ENCODE measurements at regions not wholly inside any gene's neighbourhood (a gene's known extent, or its start where the extent isn't known, plus 50 kb on each side); places are given as distances from the start of the nearest gene placed in this dataset.

DNA sequence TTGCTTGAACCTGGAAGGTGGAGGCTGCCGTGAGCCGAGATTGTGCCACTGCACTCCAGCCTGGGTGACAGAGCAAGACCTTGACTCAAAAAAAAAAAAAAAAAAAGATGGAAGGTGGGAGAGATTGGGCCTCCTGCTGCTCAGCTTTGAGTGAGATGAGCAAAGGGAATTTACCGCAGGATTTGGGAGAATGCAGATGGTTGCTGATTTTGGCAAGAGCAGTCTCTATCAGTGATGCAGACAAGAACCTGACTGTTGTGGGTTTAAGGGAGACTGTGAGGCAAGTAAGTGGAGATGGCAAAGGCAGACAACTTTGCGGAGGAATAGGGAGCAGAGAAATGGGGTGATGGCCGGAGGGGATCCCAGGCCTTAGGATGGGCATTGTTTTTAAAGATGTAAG, 1140.8 kb upstream of the AUTS2 start:
- no peak for DNase-seq

DNA sequence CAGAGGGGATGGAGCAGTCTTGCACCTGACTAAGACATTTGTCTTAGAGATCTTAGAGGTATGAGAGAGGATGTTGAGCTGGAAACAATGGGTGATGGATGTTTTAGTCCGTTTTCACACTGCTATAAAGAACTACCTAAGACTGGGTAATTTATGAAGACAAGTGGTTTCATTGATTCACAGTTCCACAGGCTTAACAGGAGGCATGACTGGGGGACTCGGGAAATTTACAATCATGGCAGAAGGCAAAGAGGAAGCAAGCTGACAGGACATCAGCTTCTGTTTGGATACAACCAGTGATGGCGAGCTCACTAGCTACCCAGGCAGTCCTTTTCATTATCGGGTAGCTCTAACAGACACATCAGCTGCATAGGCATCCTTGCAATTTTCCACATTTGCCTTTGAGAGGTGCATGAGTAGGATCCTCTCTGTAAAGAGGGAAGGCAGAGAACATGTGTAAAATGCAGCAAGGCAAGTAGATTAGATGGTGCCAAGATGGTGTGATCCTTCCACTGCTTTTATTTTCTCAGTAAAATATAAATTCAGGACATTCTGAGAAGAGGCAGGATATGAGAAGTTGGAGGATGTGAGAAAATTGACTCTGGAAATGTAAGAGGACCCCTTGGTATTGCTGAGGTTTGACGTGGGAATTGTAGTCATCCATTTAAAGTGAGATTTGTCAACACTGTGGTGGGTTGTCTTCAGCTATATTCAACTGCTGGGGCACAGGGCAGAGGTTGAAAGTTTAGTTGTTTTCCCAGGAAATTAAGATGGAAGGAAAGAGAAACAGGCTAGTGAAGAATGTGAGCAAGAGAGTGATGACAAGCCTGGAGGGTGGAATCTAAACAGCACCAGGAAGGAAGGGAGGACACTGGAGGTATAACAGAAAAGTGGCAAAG, 1140.0 kb upstream of the AUTS2 start:
- no peak for DNase-seq

DNA sequence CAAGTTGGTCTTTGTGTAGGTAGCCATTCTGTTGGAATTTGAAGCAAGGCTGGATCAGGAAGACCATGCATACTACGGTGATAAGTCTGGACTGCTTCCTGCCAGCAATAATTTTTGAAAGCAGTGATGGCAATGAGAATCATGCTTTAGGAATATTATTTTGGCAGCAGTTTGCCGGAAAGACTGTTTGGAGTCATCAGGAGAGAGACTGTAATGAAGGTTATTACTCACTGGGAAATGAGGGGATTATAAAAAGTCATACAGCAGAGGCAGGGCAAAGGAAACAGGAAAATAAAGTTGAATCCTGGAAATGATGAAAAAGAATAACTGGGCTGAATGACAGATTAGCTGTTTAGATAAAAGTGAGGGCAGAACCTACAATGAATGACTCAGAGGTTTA, 1136.8 kb upstream of the AUTS2 start:
- no peak for DNase-seq

DNA sequence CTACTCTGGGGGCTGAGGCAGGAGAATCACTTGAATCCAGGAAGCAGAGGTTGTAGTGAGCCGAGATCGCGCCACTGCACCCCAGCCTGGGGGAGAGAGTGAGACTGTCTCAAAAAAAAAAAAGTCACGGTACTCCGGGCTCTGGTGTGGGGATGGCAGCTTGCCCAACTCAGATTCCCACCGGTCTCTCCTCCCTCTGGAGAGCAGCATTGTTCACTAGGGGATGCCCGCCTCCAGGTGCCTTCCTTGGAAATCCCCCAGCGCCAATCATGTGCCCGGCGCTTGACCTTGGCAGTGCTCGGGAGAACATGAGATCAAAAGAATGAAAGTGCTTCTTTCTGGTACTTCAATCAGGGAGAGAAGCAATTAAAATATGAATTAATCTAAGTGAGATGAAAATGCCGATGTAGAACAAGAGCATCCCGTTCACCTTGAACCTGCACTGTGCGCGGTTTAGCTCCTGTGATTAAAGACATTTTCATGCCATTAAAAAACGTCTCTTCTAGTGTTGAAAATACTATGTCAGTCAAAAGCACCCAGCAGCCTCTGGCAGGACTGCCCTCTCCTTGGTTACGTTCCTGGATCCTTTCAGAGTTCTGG, 1127.3 kb upstream of the AUTS2 start:
- DNase-seq = peak; percentile 46

DNA sequence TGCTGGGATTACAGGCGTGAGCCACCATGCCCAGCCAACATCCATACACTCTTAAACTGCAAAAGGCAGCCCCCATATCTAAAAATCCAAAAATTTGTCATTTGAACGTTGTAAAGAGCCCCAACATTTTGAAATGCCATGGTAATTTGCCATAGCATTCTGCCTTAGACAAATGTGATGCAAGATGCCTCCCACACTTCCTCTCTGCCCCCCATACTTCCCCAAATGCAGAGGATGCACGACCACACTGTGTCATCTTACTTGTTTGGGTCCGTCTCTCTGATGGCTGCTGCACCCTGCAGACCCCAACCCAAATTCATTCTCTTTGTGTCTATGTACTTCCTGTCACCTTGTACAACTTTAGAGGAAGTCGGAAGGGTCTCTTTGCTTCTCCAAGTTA, 1125.6 kb upstream of the AUTS2 start:
- DNase-seq = no peak

DNA sequence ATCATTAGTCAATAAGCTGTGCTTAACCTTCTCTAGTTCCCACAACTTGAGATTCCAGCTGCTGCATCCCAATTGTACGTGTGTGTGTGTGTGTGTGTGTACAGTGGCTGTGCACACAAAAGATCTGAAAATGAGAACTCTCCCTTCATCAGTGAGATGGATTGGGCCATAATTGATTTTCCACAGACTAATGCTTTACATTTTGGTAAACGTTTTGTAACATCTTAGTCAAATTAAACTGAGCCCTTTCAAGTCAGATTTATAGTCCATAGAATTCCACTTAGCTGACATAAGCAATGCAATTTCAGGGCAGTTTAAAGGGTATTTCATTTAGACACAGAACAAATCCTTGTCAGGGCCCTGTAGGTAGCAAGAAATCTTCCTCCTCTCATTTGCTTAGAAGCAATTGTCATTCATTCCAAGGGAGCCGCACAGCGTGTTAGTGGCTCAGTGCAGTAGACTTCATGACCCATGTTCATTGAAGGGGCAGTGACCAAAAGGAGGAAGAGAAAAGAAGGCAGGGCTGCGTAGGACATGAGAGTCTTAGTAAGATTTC, 1123.5 kb upstream of the AUTS2 start:
- DNase-seq = no peak

DNA sequence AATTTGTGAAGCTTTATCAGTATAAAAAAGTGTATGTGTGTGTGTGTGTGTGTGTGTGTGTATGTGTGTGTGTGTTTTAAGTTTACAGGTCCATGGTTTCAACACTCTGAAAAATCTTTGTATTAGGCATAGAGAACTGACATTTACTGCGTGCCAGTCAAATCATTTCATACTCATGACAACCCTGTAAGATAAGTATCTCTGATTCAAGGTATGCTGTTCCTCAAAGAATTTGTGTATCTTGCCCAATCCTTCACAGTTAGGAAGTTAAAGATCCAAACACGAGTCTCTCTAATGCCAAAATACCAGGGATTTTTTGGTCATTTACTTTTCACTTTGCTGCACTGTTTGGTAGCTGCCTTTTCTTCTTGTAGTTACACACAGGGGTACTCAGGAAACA, 1121.3 kb upstream of the AUTS2 start:
- DNase-seq = no peak

DNA sequence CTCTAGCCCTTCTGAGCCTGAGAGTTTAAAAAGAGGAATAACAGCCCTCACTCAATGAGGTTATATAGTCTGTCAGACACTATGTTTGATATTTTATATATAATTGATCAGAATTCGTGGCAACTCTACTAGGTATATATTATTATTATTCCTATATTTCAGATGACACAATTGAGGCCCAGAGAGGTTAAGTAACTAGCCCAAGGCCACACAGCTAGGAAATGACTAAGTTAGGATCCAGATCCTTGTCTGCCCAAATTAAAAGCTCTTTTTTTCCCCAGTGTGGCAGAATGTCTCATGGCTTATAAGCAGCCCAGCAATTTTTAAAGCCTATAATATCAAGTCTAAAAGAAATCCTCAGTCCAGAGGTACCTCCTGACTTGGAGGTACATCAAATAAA, 1119.9 kb upstream of the AUTS2 start:
- no peak for DNase-seq

DNA sequence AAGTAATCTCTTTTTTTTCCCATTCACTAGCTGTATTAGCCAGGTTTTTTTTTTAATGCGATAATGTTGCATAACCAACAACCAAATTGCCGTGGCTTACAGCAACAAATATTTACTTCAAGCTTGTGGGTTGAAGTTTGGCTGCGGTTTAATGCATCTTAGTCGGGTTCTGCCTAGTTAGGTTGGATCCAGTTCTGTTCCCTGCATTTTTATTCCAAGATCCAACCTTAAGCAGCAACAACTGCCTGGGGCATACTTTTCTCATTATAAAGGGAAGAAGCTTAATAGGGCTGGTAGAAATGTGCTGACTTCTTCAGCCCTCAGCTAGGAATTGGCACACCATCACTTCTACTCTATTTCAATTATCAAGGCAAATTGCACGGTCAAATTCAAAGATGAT, 1115.5 kb upstream of the AUTS2 start:
- no peak for DNase-seq

DNA sequence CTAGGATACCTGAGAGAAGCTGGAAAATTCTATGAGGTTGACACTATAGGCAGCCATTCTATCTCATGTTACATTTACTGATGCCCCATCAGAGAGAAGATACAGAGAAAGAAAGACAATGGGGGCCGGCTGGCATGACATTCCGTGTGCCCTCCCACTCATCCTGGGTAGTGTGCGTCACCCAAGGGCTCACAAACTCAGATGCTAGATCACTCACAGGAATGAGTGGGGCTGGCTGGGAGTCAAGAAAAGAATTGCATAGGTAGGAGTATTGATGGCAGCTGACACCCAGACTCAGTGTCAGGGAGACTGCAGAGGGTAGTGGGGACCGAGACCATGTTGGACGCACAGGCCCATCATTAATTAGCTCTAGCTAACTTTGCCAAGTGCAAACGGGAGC, 1113.5 kb upstream of the AUTS2 start:
- no peak for DNase-seq

DNA sequence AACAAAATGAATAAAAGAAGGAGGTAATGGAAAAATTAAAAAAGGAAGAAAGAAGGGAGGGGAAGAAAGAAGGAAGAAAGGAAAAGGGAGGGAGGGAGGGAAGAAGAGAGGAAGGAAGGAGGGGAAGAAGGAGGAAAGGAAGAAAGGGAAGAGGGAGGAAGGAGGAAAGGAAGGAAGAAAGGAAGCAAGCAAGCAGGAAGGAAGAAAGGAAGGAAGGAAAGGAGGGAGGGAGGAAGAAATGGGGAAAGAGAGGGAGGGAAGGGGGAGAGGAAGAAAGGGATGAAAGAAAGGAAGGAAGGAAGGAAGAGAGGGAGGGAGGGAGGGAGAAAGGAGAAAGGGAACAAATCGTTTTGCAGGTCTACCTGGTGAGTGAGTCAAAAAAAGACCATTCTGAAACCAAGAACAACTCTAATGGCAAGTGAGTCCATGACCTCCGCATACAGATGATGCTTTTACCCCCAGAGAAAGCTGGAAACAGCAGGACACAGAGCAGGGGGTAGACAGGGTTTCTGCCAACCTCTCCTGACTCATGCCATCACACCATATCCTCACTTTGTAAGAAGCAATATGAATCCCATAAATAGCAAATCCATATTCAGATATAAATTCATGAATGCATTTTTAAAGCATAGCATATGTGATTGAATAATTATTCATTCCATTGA, 1112.9 kb upstream of the AUTS2 start:
- DNase-seq = no peak

DNA sequence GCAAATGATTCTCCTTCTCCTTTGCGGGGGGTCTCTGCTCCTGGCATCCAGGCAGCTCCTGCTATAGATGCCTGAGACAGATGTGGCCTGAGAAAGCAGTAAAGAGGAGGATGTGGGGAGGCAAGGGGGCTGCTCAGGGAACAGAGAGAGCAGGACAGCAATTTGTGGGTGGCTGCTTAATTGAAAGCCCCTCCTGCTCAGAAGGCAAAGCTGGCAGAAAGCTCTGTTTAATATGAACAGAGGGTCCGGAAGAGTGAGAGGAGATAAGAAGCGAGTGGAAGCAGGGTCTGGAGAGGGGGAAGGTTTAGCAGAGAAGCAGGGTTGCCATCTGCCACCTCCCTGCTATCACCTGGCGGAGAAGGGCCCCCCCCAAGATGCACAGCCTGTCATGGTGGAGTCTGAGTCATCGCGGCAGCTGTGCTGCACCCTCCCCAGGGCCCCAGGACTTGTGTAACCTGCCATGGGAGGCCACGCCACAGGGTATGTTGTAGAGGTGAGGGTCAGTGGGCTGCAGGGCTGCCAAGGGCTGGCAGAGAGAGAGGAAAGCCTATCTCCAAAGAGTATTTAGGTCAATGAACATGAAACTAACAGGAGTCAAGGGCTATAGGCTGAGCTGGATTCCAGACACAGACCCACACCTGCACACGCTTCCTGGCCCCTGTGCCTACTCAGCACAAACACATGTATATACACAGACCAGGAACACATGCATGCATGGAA, 1109.8 kb upstream of the AUTS2 start:
- peak; percentile 93 for DNase-seq

DNA sequence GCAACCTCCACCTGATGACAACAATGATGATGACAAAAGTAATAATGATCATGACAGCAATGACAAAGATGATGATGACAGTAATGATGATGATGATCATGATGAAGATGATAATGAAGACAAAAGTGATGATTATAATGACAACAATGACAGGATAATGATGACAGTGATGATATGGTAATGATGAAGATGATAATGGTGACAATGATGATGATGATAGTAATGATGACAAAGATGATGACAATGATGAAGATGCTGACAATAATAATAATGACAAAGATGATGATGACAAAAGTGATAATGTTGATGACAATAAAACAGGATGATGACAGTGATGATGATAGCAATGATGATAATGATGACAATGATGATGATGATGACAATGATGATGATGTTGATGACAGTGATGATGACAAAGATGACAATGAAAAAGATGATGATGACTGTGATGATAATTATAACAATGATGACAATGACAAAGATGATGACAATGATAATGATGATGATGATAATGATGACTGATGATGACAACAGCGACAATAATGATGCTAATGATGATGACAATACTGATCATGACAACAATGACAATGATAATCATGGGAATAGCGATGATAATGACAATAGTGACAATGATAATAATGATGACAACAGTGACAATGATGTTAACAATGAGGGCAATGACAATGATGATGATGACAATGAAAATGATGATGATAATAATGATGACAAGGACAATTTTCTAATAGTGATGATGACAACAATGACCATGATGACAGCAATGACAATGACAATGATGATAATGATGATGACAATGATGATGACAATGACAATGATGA, 1106.5 kb upstream of the AUTS2 start:
- DNase-seq = no peak

DNA sequence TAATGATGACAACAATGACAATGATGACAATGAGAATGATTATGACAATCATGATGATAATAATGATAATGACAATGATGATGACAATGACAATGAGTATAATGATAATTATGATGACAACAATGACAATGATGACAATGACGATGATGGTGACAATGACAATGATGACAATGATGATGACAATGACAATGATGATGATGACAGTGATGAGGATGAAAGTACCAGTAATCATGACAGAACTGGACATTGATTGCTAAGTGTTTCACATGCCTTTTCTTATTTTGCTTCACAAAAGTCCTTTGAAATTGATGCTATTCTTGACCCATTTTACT, 1106.0 kb upstream of the AUTS2 start:
- no peak for DNase-seq

DNA sequence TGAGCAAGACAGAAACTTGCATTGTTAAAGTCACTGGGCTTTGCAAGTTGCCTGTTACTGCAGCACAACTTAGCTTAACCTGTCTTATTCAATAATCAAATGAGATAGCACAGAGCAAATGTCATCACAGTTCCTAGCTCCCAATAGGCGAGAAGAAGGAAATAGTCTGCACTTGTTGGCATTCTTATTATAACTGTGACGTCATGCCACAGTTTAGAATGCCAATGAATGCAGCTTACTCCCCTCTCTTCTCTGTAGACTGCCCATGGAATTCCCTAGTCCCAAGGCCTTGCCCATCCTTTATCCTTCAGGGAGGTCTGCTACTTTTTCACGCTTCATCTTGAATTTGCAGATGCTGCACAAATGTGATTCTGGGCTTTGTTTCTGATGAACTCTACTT, 1094.9 kb upstream of the AUTS2 start:
- no peak for DNase-seq

DNA sequence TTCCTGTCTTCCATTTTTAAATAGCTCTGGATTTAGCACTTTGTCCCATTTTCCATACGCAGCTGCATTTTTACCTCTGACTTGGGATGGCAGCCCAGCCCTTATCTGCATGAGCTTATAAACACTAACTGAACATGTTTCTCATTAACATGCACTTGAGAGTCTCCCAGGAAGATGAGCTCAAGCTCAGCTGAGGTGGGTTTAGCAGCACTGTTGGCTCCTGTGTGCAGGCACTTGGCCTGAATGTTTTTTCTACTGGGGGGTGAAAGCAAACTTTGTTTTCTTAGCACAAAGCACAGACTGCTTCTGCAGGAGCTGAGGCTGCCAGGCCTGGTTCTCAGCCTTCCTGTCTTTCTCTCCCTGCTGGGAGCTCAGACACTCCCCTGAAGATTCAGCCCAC, 1093.6 kb upstream of the AUTS2 start:
- no peak for DNase-seq

DNA sequence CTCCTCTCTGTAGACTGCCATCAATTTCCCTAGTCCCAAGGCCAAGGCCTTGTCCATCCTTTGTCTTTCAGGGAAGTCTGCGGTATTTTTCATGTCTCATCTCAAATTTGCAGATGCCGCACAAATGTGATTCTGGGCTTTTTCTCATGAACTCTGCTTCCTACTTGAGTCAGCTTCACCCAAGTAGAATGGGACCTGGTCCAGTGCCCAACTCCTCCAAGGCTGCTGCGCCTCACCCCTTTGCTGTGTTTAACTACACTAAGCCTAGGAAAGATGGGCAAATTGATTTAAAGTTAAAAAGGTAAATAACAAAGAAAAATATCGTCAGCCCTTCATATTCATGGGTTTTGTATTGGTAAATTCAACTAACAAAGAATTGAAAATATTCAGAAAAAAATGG, 1092.6 kb upstream of the AUTS2 start:
- no peak for DNase-seq

DNA sequence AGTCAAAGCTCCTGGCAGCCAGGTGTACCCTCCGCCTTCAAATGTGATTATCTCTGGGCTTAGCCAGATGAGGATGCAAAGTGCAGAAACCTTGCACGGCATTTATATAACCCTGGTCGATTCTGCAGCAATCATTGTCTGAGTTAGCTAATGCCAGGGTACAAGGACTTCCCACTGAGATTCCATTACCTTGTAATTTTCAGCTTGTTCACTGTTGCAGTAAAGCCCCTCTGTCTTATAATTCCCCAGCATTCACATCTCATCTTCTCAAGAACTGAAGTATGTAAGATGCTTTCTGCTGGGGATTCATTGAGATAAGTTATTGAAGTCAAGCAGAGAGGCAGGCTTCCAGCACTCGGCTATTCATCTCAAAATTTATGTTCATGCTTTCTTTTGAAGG, 1090.6 kb upstream of the AUTS2 start:
- no peak for DNase-seq

DNA sequence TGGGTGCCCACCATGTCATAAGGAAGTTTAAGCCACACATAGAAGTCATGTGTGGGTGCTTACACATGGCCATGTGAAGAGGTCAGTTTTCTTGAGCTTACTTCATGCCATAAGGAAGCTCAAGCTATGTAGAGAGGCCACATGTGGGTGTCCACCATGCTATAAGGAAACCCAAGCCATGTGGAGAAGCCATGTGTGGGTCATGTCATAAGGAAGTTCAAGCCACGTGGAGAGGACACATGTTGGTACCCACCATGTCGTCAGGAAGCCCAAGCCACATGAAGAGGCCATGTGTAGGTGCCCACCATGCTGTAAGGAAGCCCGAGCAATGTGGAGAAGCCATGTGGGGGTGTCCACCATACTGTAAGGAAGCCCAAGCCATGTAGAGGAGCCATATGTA, 1089.2 kb upstream of the AUTS2 start:
- no peak for DNase-seq

DNA sequence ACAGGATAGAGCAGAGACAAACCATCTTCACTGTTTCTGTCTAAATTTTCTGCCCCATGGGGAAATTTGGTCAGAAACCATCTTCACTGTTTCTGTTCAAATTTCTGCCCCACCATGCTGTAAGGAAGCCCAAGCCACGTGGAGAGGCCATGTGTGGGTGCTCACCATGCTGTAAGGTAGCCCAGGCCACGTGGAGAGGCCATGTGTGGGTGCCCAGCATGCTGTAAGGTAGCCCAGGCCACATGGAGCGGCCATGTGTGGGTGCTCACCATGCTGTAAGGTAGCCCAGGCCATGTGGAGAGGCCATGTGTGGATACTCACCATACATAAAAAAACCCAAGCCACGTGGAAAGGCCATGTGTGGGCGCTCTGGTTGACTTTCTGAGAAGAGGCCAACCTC, 1088.7 kb upstream of the AUTS2 start:
- DNase-seq = no peak

DNA sequence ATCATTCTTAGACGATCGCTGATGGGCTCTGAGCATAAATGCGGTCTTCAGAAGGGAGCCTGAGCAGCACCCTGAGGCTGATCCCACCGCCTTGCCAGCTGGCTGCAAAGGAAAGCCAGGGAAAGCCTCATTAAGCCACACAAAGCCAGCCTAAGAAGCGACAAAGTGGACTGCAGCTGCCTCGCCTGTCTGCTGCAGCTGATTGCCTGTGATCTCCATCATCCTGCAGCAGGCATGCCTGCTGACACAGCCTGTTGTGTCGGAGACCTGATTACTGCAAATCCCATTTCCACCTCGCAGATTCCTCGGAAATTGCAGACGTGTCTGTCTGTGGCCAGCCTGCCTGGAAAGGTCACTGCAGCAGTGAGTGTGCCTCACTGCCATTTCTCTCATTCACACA, 1087.0 kb upstream of the AUTS2 start:
- peak; percentile 19 for DNase-seq

DNA sequence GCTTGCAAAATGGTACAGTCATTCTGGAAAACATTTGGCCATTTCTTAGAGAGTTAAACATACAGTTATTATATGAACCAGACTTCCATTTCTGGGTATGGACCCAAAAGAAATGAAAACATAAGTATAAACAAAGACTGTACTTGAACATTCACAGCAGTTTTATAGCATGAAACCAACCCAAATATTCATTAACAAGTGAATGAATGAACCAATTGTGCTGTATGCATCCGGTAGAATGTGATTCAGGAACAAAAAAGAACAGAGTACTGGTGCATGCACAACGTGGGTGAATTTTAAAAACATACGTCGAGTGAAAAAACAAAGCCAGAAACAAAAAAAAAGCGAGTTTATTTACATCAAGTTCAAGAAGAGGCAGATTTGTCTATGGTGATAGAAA, 1085.8 kb upstream of the AUTS2 start:
- DNase-seq = no peak

Measured in NCI-H2171 (cell line).